Esophagus (tissue), 2 donors: ENCODE measurements at regions not wholly inside any gene's neighbourhood (a gene's known extent, or its start where the extent isn't known, plus 50 kb on each side); places are given as distances from the start of the nearest gene placed in this dataset.
"Not testable (repeated sequence)": the region's sequence is repeated elsewhere in the genome, so short reads cannot be mapped to it uniquely, and the experiment has no call there.

Experiments
- H3K27ac ChIP-seq, 2 donors: one replicate each; pipeline ENCODE4 v1.5.1; 2013; ENCODE audit warnings: low read depth in 2 of 2, mild to moderate bottlenecking in 2 of 2, inconsistent platforms in 1 of 2, low read length in 1 of 2, moderate library complexity in 1 of 2
- H3K27me3 ChIP-seq, 2 donors: one replicate each; pipeline ENCODE4 v1.6.1; 2013; ENCODE audit warnings: low read length in 2 of 2, control low read depth in 1 of 2, mild to moderate bottlenecking in 1 of 2; ENCODE audit not compliant: insufficient read depth in 2 of 2, control insufficient read depth in 1 of 2
- H3K36me3 ChIP-seq, 2 donors: one replicate each; pipeline ENCODE4 v1.6.1; 2013; ENCODE audit warnings: low read length in 1 of 2; ENCODE audit not compliant: control insufficient read depth in 2 of 2, insufficient read depth in 2 of 2
- H3K4me1 ChIP-seq, 2 donors: one replicate each; pipeline ENCODE4 v1.6.1; 2013; ENCODE audit warnings: low read length in 1 of 2; ENCODE audit not compliant: control insufficient read depth in 2 of 2, insufficient read depth in 2 of 2
- H3K4me3 ChIP-seq, 2 donors: one replicate each; pipeline ENCODE4 v1.5.1; 2013; ENCODE audit warnings: low read length in 2 of 2, mild to moderate bottlenecking in 2 of 2, low read depth in 1 of 2, moderate library complexity in 1 of 2
- H3K9me3 ChIP-seq, 2 donors: one replicate each; pipeline ENCODE4 v1.6.1; 2013; ENCODE audit warnings: mild to moderate bottlenecking in 2 of 2, low read depth in 1 of 2, low read length in 1 of 2, moderate library complexity in 1 of 2; ENCODE audit not compliant: control insufficient read depth in 2 of 2, insufficient read depth in 1 of 2
- WGBS, 2 donors: extraction: QIAGEN DNeasy Blood & Tissue Kit; methylation state at CpG; one replicate each; pipeline ENCODE4 v1.1.7; 2013; 5-methylcytosine and 5-hydroxymethylcytosine counted together
- donor health status: healthy with polysubstance abuse.
- donor health status: Bipolar disorder and iron deficiency.

DNA sequence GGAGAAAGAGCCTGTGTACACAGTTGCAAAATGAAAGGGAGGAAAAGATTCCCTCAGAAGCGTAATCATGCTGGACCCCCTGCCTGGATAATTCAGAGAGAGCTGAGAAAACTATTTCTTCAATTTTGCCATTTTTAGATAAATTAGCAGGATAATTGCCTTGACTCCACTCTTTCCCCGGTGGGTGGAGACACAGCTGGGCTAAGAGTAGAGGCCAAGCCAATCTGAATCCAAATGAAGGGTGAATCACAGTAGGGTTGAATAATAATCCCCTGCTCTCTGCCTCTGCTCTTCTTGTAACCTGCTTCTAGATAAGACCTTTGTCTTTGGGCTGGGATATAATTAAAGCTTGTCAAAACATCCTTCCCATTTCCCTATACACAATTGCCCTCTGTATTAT, 150.1 kb downstream of the CAPZA3 start:
- Histone ChIP-seq H3K4me1 (no peaks in the 10 kb centered on the region), H3K27ac (no peak overlapping the region), H3K27me3 (no peaks in the 10 kb centered on the region), H3K4me3 (no peak overlapping the region), H3K9me3 (no peaks in the 10 kb centered on the region), H3K36me3 (no peaks in the 10 kb centered on the region)
- 65 to 73% methylated on average over 2 of the region's 2 CpGs for WGBS, 2 donors

- 71 to 78% methylated on average over 3 of the region's 3 CpGs for WGBS, 2 donors
- H3K27me3 ChIP-seq, H3K4me3 ChIP-seq, H3K36me3 ChIP-seq, H3K27ac ChIP-seq, H3K4me1 ChIP-seq, H3K9me3 ChIP-seq: not testable (repeated sequence)
Measured at GRCh38 chr12:18890621-18891020, 152.7 kb downstream of the CAPZA3 start.

GRCh38 chr12:18895540-18895939, 157.6 kb downstream of the CAPZA3 start:
- Histone ChIP-seq H3K27ac (no peak overlapping the region), H3K27me3 (no peaks in the 10 kb centered on the region), H3K36me3 (no peaks in the 10 kb centered on the region), H3K4me1 (no peaks in the 10 kb centered on the region), H3K9me3 (no peaks in the 10 kb centered on the region), H3K4me3 (no peak overlapping the region)
- 91 to 94% methylated on average over 9 of the region's 9 CpGs for WGBS, 2 donors

DNA sequence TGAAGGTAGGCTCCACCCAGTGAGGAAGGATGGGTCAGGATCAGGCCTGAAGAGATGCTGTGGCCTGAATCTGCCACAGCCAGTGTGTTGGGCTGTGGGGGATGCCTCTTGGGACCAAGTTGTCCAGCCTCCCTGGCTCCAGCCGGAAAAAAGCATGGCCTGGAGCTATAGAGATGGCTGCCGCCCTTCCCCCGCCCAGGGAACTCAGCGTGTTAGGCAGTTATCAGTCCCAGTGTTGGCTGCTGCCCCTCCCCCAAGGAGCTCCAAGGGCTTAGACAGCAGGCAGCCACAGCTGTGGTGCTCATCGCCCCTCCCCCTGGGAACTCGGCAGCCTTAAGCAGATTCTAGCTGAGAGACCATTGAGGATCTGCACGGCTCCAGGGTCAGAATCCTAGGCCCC, 158.0 kb downstream of the CAPZA3 start:
- H3K27me3 ChIP-seq = no peaks in the 10 kb centered on the region
- no peak overlapping the region for H3K4me3 ChIP-seq
- 66 to 74% methylated on average over 7 of the region's 7 CpGs for WGBS, 2 donors
- H3K4me1 ChIP-seq = no peaks in the 10 kb centered on the region
- H3K36me3 ChIP-seq = no peaks in the 10 kb centered on the region
- H3K9me3 ChIP-seq = no peaks in the 10 kb centered on the region
- H3K27ac ChIP-seq = no peak overlapping the region

DNA sequence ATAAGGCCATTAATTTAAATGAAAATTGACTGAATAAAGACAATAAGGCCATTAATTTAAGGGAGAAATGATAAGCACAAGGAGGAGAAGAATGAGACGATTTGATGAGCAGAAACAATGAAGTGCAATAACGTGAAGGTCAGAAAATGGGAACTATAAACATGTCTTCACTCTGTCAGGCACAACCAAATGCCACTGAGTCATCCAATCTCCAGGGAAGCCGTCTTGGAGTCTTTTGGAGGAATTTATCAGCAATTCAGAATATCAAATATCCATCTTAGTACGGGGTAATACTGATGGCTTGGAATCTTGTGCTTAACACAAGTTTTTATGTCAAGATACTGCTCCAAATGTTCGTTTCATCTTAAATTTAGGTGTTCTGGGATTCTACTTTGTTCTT, 159.9 kb downstream of the CAPZA3 start:
- no peaks in the 10 kb centered on the region for H3K36me3 ChIP-seq
- no peaks in the 10 kb centered on the region for H3K4me1 ChIP-seq
- no peak overlapping the region for H3K27ac ChIP-seq
- H3K27me3 ChIP-seq = no peaks in the 10 kb centered on the region
- no peak overlapping the region for H3K4me3 ChIP-seq
- H3K9me3 ChIP-seq = no peaks in the 10 kb centered on the region
- WGBS, 2 donors = 80 to 82% methylated on average over 5 of the region's 5 CpGs

- Histone ChIP-seq H3K27me3 (no peaks in the 10 kb centered on the region), H3K36me3 (no peaks in the 10 kb centered on the region), H3K27ac (no peak overlapping the region), H3K4me1 (no peaks in the 10 kb centered on the region), H3K9me3 (no peaks in the 10 kb centered on the region), H3K4me3 (no peak overlapping the region)
- WGBS, 2 donors = 82 to 92% methylated on average over 2 of the region's 2 CpGs
Measured at GRCh38 chr12:18898470-18898869, 160.6 kb downstream of the CAPZA3 start.

DNA sequence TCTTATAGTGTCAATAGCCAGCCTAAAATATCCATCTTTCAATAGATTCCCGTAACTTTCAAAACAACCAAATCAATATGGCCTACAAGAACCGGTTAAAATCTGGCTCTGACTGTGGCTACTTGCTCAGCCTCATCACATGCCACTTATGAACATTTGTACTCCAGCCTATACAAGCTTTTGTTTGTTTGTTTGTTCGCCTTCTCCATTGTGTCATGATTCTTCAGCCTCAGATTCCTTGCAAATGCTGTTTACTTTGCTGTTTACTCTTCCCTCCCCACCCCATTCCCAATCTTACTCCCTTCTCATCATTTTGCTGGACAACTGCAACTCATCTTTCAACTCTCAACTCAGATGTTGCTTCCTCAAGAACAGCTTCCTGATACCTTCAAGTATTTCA, 161.2 kb downstream of the CAPZA3 start:
- no peaks in the 10 kb centered on the region for H3K9me3 ChIP-seq
- H3K4me3 ChIP-seq = no peak overlapping the region
- H3K4me1 ChIP-seq = no peaks in the 10 kb centered on the region
- H3K36me3 ChIP-seq = no peaks in the 10 kb centered on the region
- no peaks in the 10 kb centered on the region for H3K27me3 ChIP-seq
- no peak overlapping the region for H3K27ac ChIP-seq
- WGBS, 2 donors = 91 to 93% methylated on average over 3 of the region's 3 CpGs

DNA sequence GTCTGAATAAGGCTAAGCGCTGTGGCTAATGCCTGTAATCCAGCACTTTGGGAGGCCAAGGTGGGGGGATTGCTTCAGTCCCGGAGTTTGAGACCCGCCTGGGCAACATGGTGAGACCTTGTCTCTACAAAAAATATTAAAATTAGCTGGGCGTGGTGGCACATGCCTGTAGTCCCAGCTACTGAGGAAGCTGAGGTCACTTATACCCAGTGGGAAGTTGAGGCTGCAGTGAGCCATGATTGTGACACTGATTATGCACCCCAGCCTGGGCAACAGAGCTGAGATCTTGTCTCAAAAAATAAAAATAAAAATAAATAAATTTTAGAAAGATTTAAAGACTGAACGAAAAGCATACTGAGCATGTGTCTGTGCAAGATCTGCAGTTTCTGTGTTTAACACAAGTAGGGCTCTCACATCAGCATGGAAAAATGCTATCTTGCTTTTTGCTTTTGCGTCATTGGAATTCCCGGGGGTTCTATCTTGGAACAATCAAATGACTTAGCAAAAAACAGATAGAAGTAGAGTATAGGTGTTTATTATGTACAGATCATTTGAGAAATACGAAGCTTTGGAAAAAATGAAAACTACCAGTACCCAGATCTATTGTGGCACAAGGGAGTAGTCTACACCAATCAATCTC, 161.9 kb downstream of the CAPZA3 start:
- 90 to 91% methylated on average over 8 of the region's 8 CpGs for WGBS, 2 donors
- no peaks in the 10 kb centered on the region for H3K9me3 ChIP-seq
- no peak overlapping the region for H3K4me3 ChIP-seq
- H3K36me3 ChIP-seq = no peaks in the 10 kb centered on the region
- no peaks in the 10 kb centered on the region for H3K4me1 ChIP-seq
- no peak overlapping the region for H3K27ac ChIP-seq
- no peaks in the 10 kb centered on the region for H3K27me3 ChIP-seq

DNA sequence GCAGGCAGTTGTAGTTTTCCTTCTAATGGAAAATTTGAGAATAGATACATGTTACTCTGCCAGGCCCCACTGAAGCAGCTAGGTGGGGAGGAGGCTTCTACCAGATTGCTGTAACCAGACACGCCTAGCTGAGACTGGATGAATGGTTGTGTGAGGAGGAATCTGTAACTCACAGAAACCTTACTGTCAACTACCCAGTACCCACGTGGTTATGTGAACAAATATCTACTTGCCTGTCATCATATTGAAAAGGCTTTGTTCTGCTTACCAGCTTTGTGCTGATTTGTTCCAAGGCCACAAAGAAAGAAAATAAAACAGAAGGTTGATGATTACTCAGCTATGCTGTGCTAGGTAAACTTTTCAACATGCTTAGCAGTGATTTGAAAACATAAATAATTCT, 167.2 kb downstream of the CAPZA3 start:
- no peak overlapping the region for H3K4me3 ChIP-seq
- H3K9me3 ChIP-seq = no peaks in the 10 kb centered on the region
- no peak overlapping the region for H3K27ac ChIP-seq
- no peaks in the 10 kb centered on the region for H3K27me3 ChIP-seq
- 53 to 58% methylated on average over 2 of the region's 2 CpGs for WGBS, 2 donors
- H3K4me1 ChIP-seq = no peaks in the 10 kb centered on the region
- H3K36me3 ChIP-seq = no peaks in the 10 kb centered on the region

DNA sequence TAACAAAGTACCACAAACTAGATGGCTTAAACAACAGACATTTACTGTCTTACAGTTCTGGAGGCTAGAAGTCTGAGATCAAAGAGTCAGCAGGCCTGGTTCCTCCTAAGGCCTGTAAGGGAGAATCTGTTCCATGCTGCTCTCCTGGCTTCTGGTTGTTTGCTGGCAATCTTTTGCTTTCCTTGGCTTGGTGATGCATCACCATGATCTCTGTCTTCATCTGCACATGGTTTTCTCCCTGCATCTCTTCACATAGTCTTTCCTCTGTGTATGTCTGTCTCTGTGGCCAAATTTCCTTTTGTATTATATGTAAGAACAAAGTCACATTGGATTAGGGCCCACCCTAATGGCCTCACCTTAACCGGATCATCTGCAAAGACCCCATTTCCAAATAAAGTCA, 168.5 kb downstream of the CAPZA3 start:
- H3K4me1 ChIP-seq = no peaks in the 10 kb centered on the region
- H3K4me3 ChIP-seq = no peak overlapping the region
- no peaks in the 10 kb centered on the region for H3K36me3 ChIP-seq
- 87 to 100% methylated on average over 1 of the region's 1 CpG for WGBS, 2 donors
- no peaks in the 10 kb centered on the region for H3K9me3 ChIP-seq
- no peaks in the 10 kb centered on the region for H3K27me3 ChIP-seq
- H3K27ac ChIP-seq = no peak overlapping the region
